Subcutaneous abdominal adipose tissue (tissue), 5 donors: ENCODE measurements at regions not wholly inside any gene's neighbourhood (a gene's known extent, or its start where the extent isn't known, plus 50 kb on each side); places are given as distances from the start of the nearest gene placed in this dataset.

Experiments
- H3K27ac ChIP-seq: one replicate; pipeline ENCODE4 v1.7.0; 2013; ENCODE audit warnings: low read depth, mild to moderate bottlenecking, inconsistent platforms, low read length, moderate library complexity
- H3K27me3 ChIP-seq, 5 donors: one replicate each; pipeline ENCODE4 v1.7.0; 2013; ENCODE audit warnings: low read length in 5 of 5, inconsistent platforms in 1 of 5; ENCODE audit not compliant: control insufficient read depth in 5 of 5, insufficient read depth in 4 of 5
- H3K36me3 ChIP-seq, 5 donors: one replicate each; pipeline ENCODE4 v1.7.0; 2013; ENCODE audit warnings: low read length in 5 of 5; ENCODE audit not compliant: control insufficient read depth in 5 of 5, insufficient read depth in 5 of 5
- H3K4me1 ChIP-seq, 5 donors: one replicate each; pipeline ENCODE4 v1.7.0; 2013; ENCODE audit warnings: low read length in 5 of 5, mild to moderate bottlenecking in 3 of 5, moderate library complexity in 1 of 5; ENCODE audit not compliant: control insufficient read depth in 5 of 5, insufficient read depth in 5 of 5
- H3K4me3 ChIP-seq, 5 donors: one replicate each; pipeline ENCODE4 v1.7.0; 2013; ENCODE audit warnings: low read length in 5 of 5, low read depth in 1 of 5
- H3K9ac ChIP-seq, 5 donors: one replicate each; pipeline ENCODE4 v1.7.0; 2013; ENCODE audit warnings: low read length in 5 of 5, mild to moderate bottlenecking in 4 of 5, moderate library complexity in 3 of 5
- H3K9me3 ChIP-seq, 5 donors: one replicate each; pipeline ENCODE4 v1.7.0; 2013; ENCODE audit warnings: low read length in 5 of 5; ENCODE audit not compliant: control insufficient read depth in 5 of 5
- donor health status: healthy.
- donor health status: healthy.
- donor health status: healthy.
- donor health status: healthy.
- donor health status: healthy.

- Histone ChIP-seq H3K4me1 (no peaks in the 10 kb centered on the region), H3K9me3 (no peaks in the 10 kb centered on the region), H3K9ac (no peak overlapping the region), H3K4me3 (no peak overlapping the region), H3K27me3 (peaks cover 0 to 9% (median 2%) of the 10 kb centered on the region in 5 donors), H3K27ac (no peak overlapping the region), H3K36me3 (no peaks in the 10 kb centered on the region)
Measured at GRCh38 chr2:7325186-7325585, 408.0 kb downstream of the RNF144A start.

- Histone ChIP-seq H3K4me3 (no peak overlapping the region), H3K4me1 (no peaks in the 10 kb centered on the region), H3K9ac (no peak overlapping the region), H3K36me3 (no peaks in the 10 kb centered on the region), H3K27ac (no peak overlapping the region), H3K27me3 (peaks cover 0 to 3% (median 2%) of the 10 kb centered on the region in 5 donors), H3K9me3 (no peaks in the 10 kb centered on the region)
Measured at GRCh38 chr2:7329465-7329864, 412.3 kb downstream of the RNF144A start.

GRCh38 chr2:7333189-7333765 lies 416.1 kb downstream of the RNF144A start:
- Histone ChIP-seq H3K27me3 (no peaks in the 10 kb centered on the region), H3K36me3 (no peaks in the 10 kb centered on the region), H3K27ac (no peak overlapping the region), H3K9me3 (no peaks in the 10 kb centered on the region), H3K9ac (no peak overlapping the region), H3K4me1 (no peaks in the 10 kb centered on the region), H3K4me3 (no peak overlapping the region)

GRCh38 chr2:7333960-7334493 lies 416.8 kb downstream of the RNF144A start:
- Histone ChIP-seq H3K27ac (no peak overlapping the region), H3K9me3 (no peaks in the 10 kb centered on the region), H3K27me3 (no peaks in the 10 kb centered on the region), H3K4me3 (no peak overlapping the region), H3K4me1 (no peaks in the 10 kb centered on the region), H3K9ac (no peak overlapping the region), H3K36me3 (no peaks in the 10 kb centered on the region)

GRCh38 chr2:7338961-7339360 lies 421.7 kb downstream of the RNF144A start:
- H3K27me3 ChIP-seq = no peaks in the 10 kb centered on the region
- no peak overlapping the region for H3K9ac ChIP-seq
- no peak overlapping the region for H3K4me3 ChIP-seq
- H3K9me3 ChIP-seq = no peaks in the 10 kb centered on the region
- no peaks in the 10 kb centered on the region for H3K36me3 ChIP-seq
- no peaks in the 10 kb centered on the region for H3K4me1 ChIP-seq
- H3K27ac ChIP-seq = no peak overlapping the region

- no peaks in the 10 kb centered on the region for H3K9me3 ChIP-seq
- no peaks in the 10 kb centered on the region for H3K27me3 ChIP-seq
- H3K4me3 ChIP-seq = no peak overlapping the region
- H3K36me3 ChIP-seq = no peaks in the 10 kb centered on the region
- H3K9ac ChIP-seq = no peak overlapping the region
- no peak overlapping the region for H3K27ac ChIP-seq
- no peaks in the 10 kb centered on the region for H3K4me1 ChIP-seq
Measured at GRCh38 chr2:7346336-7346735, 429.1 kb downstream of the RNF144A start.

GRCh38 chr2:7348761-7349160 lies 431.5 kb downstream of the RNF144A start:
- H3K4me1 ChIP-seq = no peaks in the 10 kb centered on the region
- H3K9me3 ChIP-seq = no peaks in the 10 kb centered on the region
- no peak overlapping the region for H3K9ac ChIP-seq
- H3K4me3 ChIP-seq = no peak overlapping the region
- no peaks in the 10 kb centered on the region for H3K27me3 ChIP-seq
- no peak overlapping the region for H3K27ac ChIP-seq
- H3K36me3 ChIP-seq = no peaks in the 10 kb centered on the region

- Histone ChIP-seq H3K27ac (no peak overlapping the region), H3K9ac (no peak overlapping the region), H3K4me1 (no peaks in the 10 kb centered on the region), H3K27me3 (no peaks in the 10 kb centered on the region), H3K9me3 (no peaks in the 10 kb centered on the region), H3K4me3 (no peak overlapping the region), H3K36me3 (no peaks in the 10 kb centered on the region)
Measured at GRCh38 chr2:7352191-7352590, 435.0 kb downstream of the RNF144A start.

GRCh38 chr2:7353571-7353970 lies 436.4 kb downstream of the RNF144A start:
- H3K36me3 ChIP-seq = no peaks in the 10 kb centered on the region
- H3K9me3 ChIP-seq = no peaks in the 10 kb centered on the region
- H3K27me3 ChIP-seq = no peaks in the 10 kb centered on the region
- no peak overlapping the region for H3K4me3 ChIP-seq
- H3K4me1 ChIP-seq = no peaks in the 10 kb centered on the region
- H3K27ac ChIP-seq = no peak overlapping the region
- H3K9ac ChIP-seq = no peak overlapping the region

GRCh38 chr2:7355781-7356180 lies 438.6 kb downstream of the RNF144A start:
- Histone ChIP-seq H3K36me3 (no peaks in the 10 kb centered on the region), H3K4me3 (no peak overlapping the region), H3K9ac (no peak overlapping the region), H3K9me3 (no peaks in the 10 kb centered on the region), H3K4me1 (no peaks in the 10 kb centered on the region), H3K27ac (no peak overlapping the region), H3K27me3 (no peaks in the 10 kb centered on the region)
